LNCAP (cell line): ENCODE measurements at regions not wholly inside any gene's neighbourhood (a gene's known extent, or its start where the extent isn't known, plus 50 kb on each side); places are given as distances from the start of the nearest gene placed in this dataset.

Source experiments
- CTCF ChIP-seq: fragments of 450-650 bp; IDR thresholded peaks from 2 replicates; pipeline ENCODE4 v1.5.1; 2017; ENCODE audit warnings: mild to moderate bottlenecking

- TF ChIP-seq CTCF: no peak
Observed at GRCh38 chr1:81298266-81298665, 502.5 kb upstream of the ADGRL2 start.

- TF ChIP-seq CTCF: no peak
Observed at GRCh38 chr1:81296601-81297000, 504.1 kb upstream of the ADGRL2 start.

- no peak for TF ChIP-seq CTCF
Observed at GRCh38 chr1:81290326-81290725, 510.4 kb upstream of the ADGRL2 start.

GRCh38 chr1:81288689-81289088 lies 512.0 kb upstream of the ADGRL2 start:
- no peak for TF ChIP-seq CTCF

- no peak for TF ChIP-seq CTCF
Observed at GRCh38 chr1:81287411-81288080, 513.2 kb upstream of the ADGRL2 start.

- TF ChIP-seq CTCF: no peak
Observed at GRCh38 chr1:81270051-81270450, 530.7 kb upstream of the ADGRL2 start.

GRCh38 chr1:81264976-81265375 lies 535.8 kb upstream of the ADGRL2 start:
- no peak for TF ChIP-seq CTCF
